ENCODE measurements at regions not wholly inside any gene's neighbourhood (a gene's known extent, or its start where the extent isn't known, plus 50 kb on each side); places are given as distances from the start of the nearest gene placed in this dataset.
A peak's percentile ranks its signal among the peaks of the same experiment; 100 is the strongest.

GRCh38 chr10:124270530-124271327 lies 148.0 kb downstream of the OAT start:
- no peak overlapping the region for H3K4me3 ChIP-seq (ENCODE audit: low read length)

GRCh38 chr10:124268976-124269375 lies 149.7 kb downstream of the OAT start:
- no peak overlapping the region for H3K4me3 ChIP-seq (ENCODE audit: low read length)
- DNase-seq (ENCODE audit: low read depth, low spot score), result no peak

More at GRCh38 chr10:124270530-124271327, 148.0 kb downstream of the OAT start:
- no peak for DNase-seq (ENCODE audit: low read depth, low spot score)

GRCh38 chr10:124267911-124268549 lies 150.7 kb downstream of the OAT start:
- no peak overlapping the region for H3K4me3 ChIP-seq (ENCODE audit: low read length)
- DNase-seq (ENCODE audit: low read depth, low spot score), result no peak

GRCh38 chr10:124267231-124267885 lies 151.4 kb downstream of the OAT start:
- no peak for DNase-seq (ENCODE audit: low read depth, low spot score)
- no peak overlapping the region for H3K4me3 ChIP-seq (ENCODE audit: low read length)

GRCh38 chr10:124266468-124267230 lies 152.1 kb downstream of the OAT start:
- no peak overlapping the region for H3K4me3 ChIP-seq (ENCODE audit: low read length)
- no peak for DNase-seq (ENCODE audit: low read depth, low spot score)

GRCh38 chr10:124265776-124266467 lies 152.8 kb downstream of the OAT start:
- no peak for DNase-seq (ENCODE audit: low read depth, low spot score)
- no peak overlapping the region for H3K4me3 ChIP-seq (ENCODE audit: low read length)

- no peak for DNase-seq (ENCODE audit: low read depth, low spot score)
- no peak overlapping the region for H3K4me3 ChIP-seq (ENCODE audit: low read length)
Measured at GRCh38 chr10:124265391-124265745, 153.4 kb downstream of the OAT start.

GRCh38 chr10:124264711-124265390 lies 153.9 kb downstream of the OAT start:
- no peak for DNase-seq (ENCODE audit: low read depth, low spot score)

GRCh38 chr10:124264271-124264670 lies 154.5 kb downstream of the OAT start:
- DNase-seq (ENCODE audit: low read depth, low spot score), result no peak
- no peak overlapping the region for H3K4me3 ChIP-seq (ENCODE audit: low read length)

More at GRCh38 chr10:124264711-124265390, 153.9 kb downstream of the OAT start:
- H3K4me3 ChIP-seq (ENCODE audit: low read length), result no peak overlapping the region

- H3K4me3 ChIP-seq (ENCODE audit: low read length), result no peak overlapping the region
Measured at GRCh38 chr10:124263726-124264125, 155.0 kb downstream of the OAT start.

GRCh38 chr10:124262971-124263370 lies 155.8 kb downstream of the OAT start:
- no peak for DNase-seq (ENCODE audit: low read depth, low spot score)
- no peak overlapping the region for H3K4me3 ChIP-seq (ENCODE audit: low read length)

More at GRCh38 chr10:124263726-124264125, 155.0 kb downstream of the OAT start:
- DNase-seq (ENCODE audit: low read depth, low spot score), result no peak

- DNase-seq (ENCODE audit: low read depth, low spot score), result no peak
- H3K4me3 ChIP-seq (ENCODE audit: low read length), result no peak overlapping the region
Measured at GRCh38 chr10:124262234-124262865, 156.4 kb downstream of the OAT start.

GRCh38 chr10:124259139-124259825 lies 159.4 kb downstream of the OAT start:
- no peak overlapping the region for H3K4me3 ChIP-seq (ENCODE audit: low read length)
- DNase-seq (ENCODE audit: low read depth, low spot score), result peak; percentile 52

GRCh38 chr10:124257781-124258180 lies 160.9 kb downstream of the OAT start:
- H3K4me3 ChIP-seq (ENCODE audit: low read length), result no peak overlapping the region
- no peak for DNase-seq (ENCODE audit: low read depth, low spot score)

GRCh38 chr10:124256151-124256550 lies 162.6 kb downstream of the OAT start:
- DNase-seq (ENCODE audit: low read depth, low spot score), result no peak
- no peak overlapping the region for H3K4me3 ChIP-seq (ENCODE audit: low read length)

- no peak for DNase-seq (ENCODE audit: low read depth, low spot score)
- H3K4me3 ChIP-seq (ENCODE audit: low read length), result no peak overlapping the region
Measured at GRCh38 chr10:124255556-124255955, 162.2 kb upstream of the CHST15 start.

GRCh38 chr10:124254490-124254889 lies 161.1 kb upstream of the CHST15 start:
- H3K4me3 ChIP-seq (ENCODE audit: low read length), result no peak overlapping the region
- DNase-seq (ENCODE audit: low read depth, low spot score), result no peak

Measured in Jurkat, Clone E6-1 (cell line).